HCT116 (cell line): ENCODE measurements at regions not wholly inside any gene's neighbourhood (a gene's known extent, or its start where the extent isn't known, plus 50 kb on each side); places are given as distances from the start of the nearest gene placed in this dataset.

Experiments used
- CEBPB ChIP-seq: IDR thresholded peaks from 2 replicates; pipeline ENCODE4 v1.6.1; 2012; ENCODE audit warnings: low read depth
- EZH2phosphoT487 ChIP-seq: fragments of 200-600 bp; IDR thresholded peaks from 2 replicates; pipeline ENCODE4 v1.6.1; 2018; ENCODE audit warnings: antibody characterized with exemption, borderline replicate concordance
- POLR2A ChIP-seq: IDR thresholded peaks from 2 replicates; pipeline ENCODE4 v1.7.0; 2011; ENCODE audit warnings: borderline replicate concordance; ENCODE audit not compliant: insufficient read depth, insufficient read length; ENCODE audit errors: extremely low read depth
- POLR2AphosphoS5 ChIP-seq: IDR thresholded peaks from 2 replicates; pipeline ENCODE4 v1.6.1; 2011; ENCODE audit warnings: mild to moderate bottlenecking, low read depth, low read length, moderate library complexity
- SP1 ChIP-seq: IDR thresholded peaks from 2 replicates; pipeline ENCODE4 v1.6.1; 2012; ENCODE audit warnings: low read depth
- ZFX ChIP-seq: fragments of 450-650 bp; IDR thresholded peaks from 2 replicates; pipeline ENCODE4 v1.6.1; 2017
- TF ChIP-seq, protein P1 (sequence below), 3 experiments: fragments of 200-600 bp in 1 of 3; sonication (generic) in 1 of 3; IDR thresholded peaks in 2 of 3; conservative IDR thresholded peaks in 1 of 3; 2 replicates each; pipeline ENCODE4 v1.5.1; 2012 to 2017; ENCODE audit warnings: low read depth in 2 of 3, low read length in 2 of 3, antibody characterized with exemption in 1 of 3, borderline replicate concordance in 1 of 3, control low read depth in 1 of 3, mild to moderate bottlenecking in 1 of 3, mixed read lengths in 1 of 3, mixed run types in 1 of 3, moderate library complexity in 1 of 3; ENCODE audit not compliant: insufficient read depth in 1 of 3
- TF ChIP-seq, protein P2 (sequence below): IDR thresholded peaks from 2 replicates; pipeline ENCODE4 v1.6.1; 2011; ENCODE audit warnings: mild to moderate bottlenecking, low read length, moderate library complexity; ENCODE audit not compliant: insufficient replicate concordance; ENCODE audit errors: extremely low read depth
- TF ChIP-seq, protein P3 (sequence below): IDR thresholded peaks from 2 replicates; pipeline ENCODE4 v1.6.1; 2012

DNA sequence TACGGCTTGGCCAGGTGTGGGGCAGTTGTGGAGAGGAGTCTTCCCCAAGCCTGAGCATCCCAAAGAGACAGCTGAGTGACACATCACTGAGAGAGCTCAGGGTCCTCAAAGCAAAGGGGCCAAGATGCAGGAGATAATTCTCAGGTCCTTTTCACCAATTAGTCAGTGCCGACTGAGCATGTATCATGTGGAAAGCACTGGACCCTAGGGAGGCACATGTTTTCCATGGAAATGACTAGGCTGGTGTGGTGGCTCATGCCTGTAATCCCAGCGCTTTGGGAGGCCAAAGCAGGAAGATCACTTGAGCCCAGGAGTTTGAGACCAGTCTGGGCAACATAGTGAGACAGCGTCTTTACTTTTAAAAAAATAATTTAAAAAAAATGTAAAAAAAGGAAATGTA lies 67.3 kb upstream of the PRPS1 start:
- TF ChIP-seq, protein P1, sequence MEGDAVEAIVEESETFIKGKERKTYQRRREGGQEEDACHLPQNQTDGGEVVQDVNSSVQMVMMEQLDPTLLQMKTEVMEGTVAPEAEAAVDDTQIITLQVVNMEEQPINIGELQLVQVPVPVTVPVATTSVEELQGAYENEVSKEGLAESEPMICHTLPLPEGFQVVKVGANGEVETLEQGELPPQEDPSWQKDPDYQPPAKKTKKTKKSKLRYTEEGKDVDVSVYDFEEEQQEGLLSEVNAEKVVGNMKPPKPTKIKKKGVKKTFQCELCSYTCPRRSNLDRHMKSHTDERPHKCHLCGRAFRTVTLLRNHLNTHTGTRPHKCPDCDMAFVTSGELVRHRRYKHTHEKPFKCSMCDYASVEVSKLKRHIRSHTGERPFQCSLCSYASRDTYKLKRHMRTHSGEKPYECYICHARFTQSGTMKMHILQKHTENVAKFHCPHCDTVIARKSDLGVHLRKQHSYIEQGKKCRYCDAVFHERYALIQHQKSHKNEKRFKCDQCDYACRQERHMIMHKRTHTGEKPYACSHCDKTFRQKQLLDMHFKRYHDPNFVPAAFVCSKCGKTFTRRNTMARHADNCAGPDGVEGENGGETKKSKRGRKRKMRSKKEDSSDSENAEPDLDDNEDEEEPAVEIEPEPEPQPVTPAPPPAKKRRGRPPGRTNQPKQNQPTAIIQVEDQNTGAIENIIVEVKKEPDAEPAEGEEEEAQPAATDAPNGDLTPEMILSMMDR (IDR thresholded peaks at IDR 0.05 in 2 of 3, conservative IDR thresholded peaks at IDR 0.05 in 1 of 3; ENCODE audit: borderline replicate concordance in 1 of 3, insufficient read depth in 1 of 3, low read depth in 2 of 3, low read length in 2 of 3), result no peak
- TF ChIP-seq, protein P2, sequence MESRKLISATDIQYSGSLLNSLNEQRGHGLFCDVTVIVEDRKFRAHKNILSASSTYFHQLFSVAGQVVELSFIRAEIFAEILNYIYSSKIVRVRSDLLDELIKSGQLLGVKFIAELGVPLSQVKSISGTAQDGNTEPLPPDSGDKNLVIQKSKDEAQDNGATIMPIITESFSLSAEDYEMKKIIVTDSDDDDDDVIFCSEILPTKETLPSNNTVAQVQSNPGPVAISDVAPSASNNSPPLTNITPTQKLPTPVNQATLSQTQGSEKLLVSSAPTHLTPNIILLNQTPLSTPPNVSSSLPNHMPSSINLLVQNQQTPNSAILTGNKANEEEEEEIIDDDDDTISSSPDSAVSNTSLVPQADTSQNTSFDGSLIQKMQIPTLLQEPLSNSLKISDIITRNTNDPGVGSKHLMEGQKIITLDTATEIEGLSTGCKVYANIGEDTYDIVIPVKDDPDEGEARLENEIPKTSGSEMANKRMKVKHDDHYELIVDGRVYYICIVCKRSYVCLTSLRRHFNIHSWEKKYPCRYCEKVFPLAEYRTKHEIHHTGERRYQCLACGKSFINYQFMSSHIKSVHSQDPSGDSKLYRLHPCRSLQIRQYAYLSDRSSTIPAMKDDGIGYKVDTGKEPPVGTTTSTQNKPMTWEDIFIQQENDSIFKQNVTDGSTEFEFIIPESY, result no peak
- TF ChIP-seq, protein P3, sequence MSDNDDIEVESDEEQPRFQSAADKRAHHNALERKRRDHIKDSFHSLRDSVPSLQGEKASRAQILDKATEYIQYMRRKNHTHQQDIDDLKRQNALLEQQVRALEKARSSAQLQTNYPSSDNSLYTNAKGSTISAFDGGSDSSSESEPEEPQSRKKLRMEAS, result no peak
- TF ChIP-seq POLR2A, result no peak
- no peak for TF ChIP-seq POLR2AphosphoS5
- TF ChIP-seq EZH2phosphoT487, result no peak
- TF ChIP-seq ZFX, result no peak
- TF ChIP-seq CEBPB, result no peak
- TF ChIP-seq SP1, result no peak
